Heart left ventricle (tissue), 16 donors: ENCODE measurements at regions not wholly inside any gene's neighbourhood (a gene's known extent, or its start where the extent isn't known, plus 50 kb on each side); places are given as distances from the start of the nearest gene placed in this dataset.

Experiments
- ATAC-seq, 4 donors: fragments of 200-7000 bp; cut with Tn5 transposase; one replicate each; pipeline ENCODE4 v1.9.1; 2020 to 2022; ENCODE audit warnings: moderate library complexity in 4 of 4, mild to moderate bottlenecking in 3 of 4, moderate number of reproducible peaks in 1 of 4
- DNase-seq, 5 donors: peaks; one replicate each; pipeline ENCODE4 v3.0.0-alpha.2; 2020
- H3K27ac ChIP-seq, 12 donors: fragments of 200-600 bp; sonication (generic) in 4 of 12; one replicate each; pipeline versions ENCODE4 v1.5.0 to v1.8.0; 2016 to 2022; ENCODE audit warnings: mild to moderate bottlenecking in 2 of 12
- H3K27me3 ChIP-seq, 9 donors: fragments of 200-600 bp; sonication (generic) in 2 of 9; one replicate each; pipeline versions ENCODE4 v1.5.1 to v1.8.0; 2016 to 2022; ENCODE audit warnings: mild to moderate bottlenecking in 3 of 9
- H3K36me3 ChIP-seq, 9 donors: fragments of 200-600 bp; sonication (generic) in 2 of 9; one replicate each; pipeline versions ENCODE4 v1.5.0 to v1.8.0; 2018 to 2022; ENCODE audit warnings: mild to moderate bottlenecking in 2 of 9
- H3K4me1 ChIP-seq, 12 donors: fragments of 200-600 bp; sonication (generic) in 4 of 12; one replicate each; pipeline versions ENCODE4 v1.5.0 to v1.8.0; 2016 to 2022; ENCODE audit warnings: mild to moderate bottlenecking in 3 of 12
- H3K4me3 ChIP-seq, 12 donors: fragments of 200-600 bp; sonication (generic) in 4 of 12; one replicate each; pipeline versions ENCODE4 v1.5.0 to v1.8.0; 2017 to 2022; ENCODE audit warnings: mild to moderate bottlenecking in 9 of 12, moderate library complexity in 4 of 12
- H3K9me3 ChIP-seq, 12 donors: fragments of 200-600 bp; sonication (generic) in 4 of 12; one replicate each; pipeline versions ENCODE4 v1.5.0 to v1.8.0; 2016 to 2022; ENCODE audit warnings: mild to moderate bottlenecking in 1 of 12
- POLR2A ChIP-seq, 2 donors: fragments of 450-650 bp; IDR thresholded peaks; one replicate each; pipeline ENCODE4 v1.6.1; 2017; ENCODE audit warnings: antibody characterized with exemption in 2 of 2, mild to moderate bottlenecking in 2 of 2, moderate library complexity in 2 of 2
- WGBS, 4 donors: extraction: QIAGEN DNeasy Blood & Tissue Kit in 2 of 4; methylation state at CpG; one replicate each; pipeline versions ENCODE4 v1.1.5 to v1.1.7; 2013 to 2018; 5-methylcytosine and 5-hydroxymethylcytosine counted together
- intact Hi-C, 10 donors: fragments of 100-400 bp; cut with DNase I; formaldehyde crosslinking; loops; one replicate each; pipeline versions ENCODE4 v1.11.1 to v1.14.2; 2022
- TF ChIP-seq, protein P1 (sequence below), 12 donors: fragments of 200-600 bp; sonication (generic) in 4 of 12; IDR thresholded peaks; one replicate each; pipeline versions ENCODE4 v1.5.0 to v1.8.0; 2018 to 2022; ENCODE audit warnings: antibody characterized with exemption in 12 of 12, mild to moderate bottlenecking in 5 of 12
- donor health status: ischemic (EF 13 %, LVEDD 7.1; RV severe dilation, severe dysfunction).
- donor health status: healthy with polysubstance abuse.
- donor health status: DM: no; HTN: yes; CAD: no.
- donor health status: DM: no; HTN: no; CAD: no.
- donor health status: ischemic (EF 25% LVEDD 6.9; RV normal size, moderate dysfunction).
- donor health status: ischemic (EF 25% LVEDD 5.7; RV mildly dilated, moderate dysfunction).
- donor health status: healthy.
- donor health status: DM: yes; HTN: yes; CAD: no.
- donor health status: ischemic (EF 35%, LVEDD 5.7; RV mildly dilated, moderate dysfunction).
- donor health status: nonischemic (EF 11% LVEDD 7.7; RV severe dilation, severe dysfunction).
- donor health status: DM: yes; HTN: yes; CAD: no.
- donor health status: PGD.
- donor health status: ischemic (EF 29% LVEDD 5.4; RV normal size, mild dysfunction).
- donor health status: nonischemic (EF 23%, LVEDD 6.1; RV moderate dilation, normal function).

DNA sequence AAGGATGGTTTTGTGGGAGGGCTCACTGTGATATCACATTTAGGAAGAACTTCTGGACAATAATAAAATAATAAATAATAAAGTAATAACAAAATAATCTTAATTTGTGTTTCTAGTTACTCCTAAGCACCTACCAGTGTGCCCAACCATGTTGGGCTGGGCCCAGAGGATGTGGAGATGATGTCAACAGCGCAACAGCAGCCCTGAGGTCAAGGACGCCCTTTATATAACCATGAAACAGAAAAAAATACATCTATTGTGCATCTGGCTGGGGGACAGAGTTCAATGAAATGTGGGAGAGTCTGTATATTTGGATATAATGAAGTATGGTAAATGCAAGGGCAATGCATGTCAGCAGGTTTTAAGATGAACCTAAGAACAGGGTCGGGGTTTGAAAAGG, 552.8 kb downstream of the VRK1 start:
- no peaks in the 10 kb centered on the region for H3K36me3 ChIP-seq
- no peak for TF ChIP-seq POLR2A (IDR thresholded peaks at IDR 0.05)
- TF ChIP-seq, protein P1, sequence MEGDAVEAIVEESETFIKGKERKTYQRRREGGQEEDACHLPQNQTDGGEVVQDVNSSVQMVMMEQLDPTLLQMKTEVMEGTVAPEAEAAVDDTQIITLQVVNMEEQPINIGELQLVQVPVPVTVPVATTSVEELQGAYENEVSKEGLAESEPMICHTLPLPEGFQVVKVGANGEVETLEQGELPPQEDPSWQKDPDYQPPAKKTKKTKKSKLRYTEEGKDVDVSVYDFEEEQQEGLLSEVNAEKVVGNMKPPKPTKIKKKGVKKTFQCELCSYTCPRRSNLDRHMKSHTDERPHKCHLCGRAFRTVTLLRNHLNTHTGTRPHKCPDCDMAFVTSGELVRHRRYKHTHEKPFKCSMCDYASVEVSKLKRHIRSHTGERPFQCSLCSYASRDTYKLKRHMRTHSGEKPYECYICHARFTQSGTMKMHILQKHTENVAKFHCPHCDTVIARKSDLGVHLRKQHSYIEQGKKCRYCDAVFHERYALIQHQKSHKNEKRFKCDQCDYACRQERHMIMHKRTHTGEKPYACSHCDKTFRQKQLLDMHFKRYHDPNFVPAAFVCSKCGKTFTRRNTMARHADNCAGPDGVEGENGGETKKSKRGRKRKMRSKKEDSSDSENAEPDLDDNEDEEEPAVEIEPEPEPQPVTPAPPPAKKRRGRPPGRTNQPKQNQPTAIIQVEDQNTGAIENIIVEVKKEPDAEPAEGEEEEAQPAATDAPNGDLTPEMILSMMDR (IDR thresholded peaks at IDR 0.05), result no peak
- ATAC-seq, result no peak
- H3K9me3 ChIP-seq, result no peaks in the 10 kb centered on the region
- no peak for DNase-seq
- peaks cover 0 to 5% (median 0%) of the 10 kb centered on the region in 9 donors for H3K27me3 ChIP-seq
- H3K4me3 ChIP-seq, result no peak overlapping the region
- intact Hi-C loops, result loop anchor here in 1 of 10 donors (10.0 kb wide), 1 partner anchor 575 kb away; no protein-coding TSS in a partner anchor
- H3K4me1 ChIP-seq, result no peaks in the 10 kb centered on the region
- WGBS, 4 donors, result 74 to 79% (median 75%) methylated on average over 3 of the region's 3 CpGs
- H3K27ac ChIP-seq, result no peak overlapping the region

DNA sequence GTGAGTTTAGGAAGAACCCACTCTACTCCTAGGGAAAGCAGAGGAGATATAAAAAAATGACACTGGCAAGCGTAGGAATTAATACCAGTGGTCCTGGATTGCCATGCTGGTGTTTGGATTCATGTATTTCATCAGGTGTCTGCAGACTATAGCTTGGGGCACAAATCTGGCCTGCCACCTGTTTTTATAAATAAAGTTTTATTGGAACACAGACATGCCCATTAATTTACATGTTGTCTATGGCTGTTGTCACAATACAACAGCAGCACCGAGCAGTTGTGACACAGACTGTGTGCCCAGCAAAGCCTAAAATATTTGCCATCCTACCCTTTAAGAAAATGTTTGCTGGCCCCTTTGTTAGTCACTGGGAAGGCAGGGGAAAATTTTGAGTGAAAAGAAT, 553.2 kb downstream of the VRK1 start:
- intact Hi-C loops, result no loop called here
- Histone ChIP-seq H3K4me1 (no peaks in the 10 kb centered on the region), H3K27me3 (peaks cover 0 to 5% (median 0%) of the 10 kb centered on the region in 9 donors), H3K9me3 (no peaks in the 10 kb centered on the region), H3K27ac (no peak overlapping the region), H3K36me3 (no peaks in the 10 kb centered on the region), H3K4me3 (no peak overlapping the region)
- WGBS, 4 donors, result 73 to 89% (median 78%) methylated on average over 2 of the region's 2 CpGs
- ATAC-seq, result no peak
- no peak for TF ChIP-seq POLR2A (IDR thresholded peaks at IDR 0.05)
- TF ChIP-seq, protein P1 (IDR thresholded peaks at IDR 0.05), result no peak
- no peak for DNase-seq

DNA sequence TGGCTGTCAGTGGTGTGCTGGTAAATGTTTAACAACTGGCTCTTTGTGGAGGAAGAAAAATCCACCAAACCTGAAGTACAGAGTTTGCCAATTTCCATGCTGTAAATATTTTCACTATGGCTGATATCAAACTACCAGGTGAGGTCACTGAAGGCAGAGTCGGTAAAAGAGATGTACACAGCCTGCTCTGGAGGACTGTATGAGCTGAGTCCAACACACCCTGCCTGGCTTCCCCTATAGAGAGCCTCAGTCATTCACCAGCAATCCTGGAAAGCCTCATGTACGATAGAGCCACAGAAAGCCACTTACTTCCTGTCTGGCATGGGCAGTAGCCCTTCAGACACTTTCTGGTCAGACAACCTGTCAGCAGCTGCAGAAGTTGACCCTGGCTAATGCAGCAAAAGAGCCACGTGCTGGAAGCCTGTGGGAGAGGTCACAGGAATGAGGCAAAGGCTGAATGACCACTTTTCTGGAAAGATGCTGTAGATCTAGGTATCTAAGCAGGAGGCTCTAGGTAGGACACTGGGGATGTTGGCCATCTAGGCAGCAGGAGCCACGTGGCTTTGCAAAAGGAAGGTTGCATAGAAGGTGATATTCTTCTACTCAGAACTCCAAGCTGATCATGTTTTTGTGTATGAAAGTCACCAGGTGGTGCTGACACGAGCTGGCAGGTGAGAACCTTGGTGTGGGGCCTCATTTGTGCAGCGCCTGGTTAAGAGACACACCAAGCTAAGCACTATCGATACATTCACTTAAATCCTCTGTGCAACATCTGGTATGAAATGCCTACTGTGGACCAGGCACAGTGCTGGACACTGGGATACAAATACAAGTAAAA, 553.9 kb downstream of the VRK1 start:
- Histone ChIP-seq H3K9me3 (no peaks in the 10 kb centered on the region), H3K4me3 (no peak overlapping the region), H3K27ac (no peak overlapping the region), H3K36me3 (no peaks in the 10 kb centered on the region), H3K27me3 (peaks cover 0 to under 1% (median 0%) of the 10 kb centered on the region in 9 donors), H3K4me1 (no peaks in the 10 kb centered on the region)
- ATAC-seq (no peak), DNase-seq (no peak)
- 46 to 53% (median 50%) methylated on average over 7 of the region's 7 CpGs for WGBS, 4 donors
- intact Hi-C loops, result no loop called here
- TF ChIP-seq, protein P1 (IDR thresholded peaks at IDR 0.05), result no peak
- TF ChIP-seq POLR2A (IDR thresholded peaks at IDR 0.05), result no peak

DNA sequence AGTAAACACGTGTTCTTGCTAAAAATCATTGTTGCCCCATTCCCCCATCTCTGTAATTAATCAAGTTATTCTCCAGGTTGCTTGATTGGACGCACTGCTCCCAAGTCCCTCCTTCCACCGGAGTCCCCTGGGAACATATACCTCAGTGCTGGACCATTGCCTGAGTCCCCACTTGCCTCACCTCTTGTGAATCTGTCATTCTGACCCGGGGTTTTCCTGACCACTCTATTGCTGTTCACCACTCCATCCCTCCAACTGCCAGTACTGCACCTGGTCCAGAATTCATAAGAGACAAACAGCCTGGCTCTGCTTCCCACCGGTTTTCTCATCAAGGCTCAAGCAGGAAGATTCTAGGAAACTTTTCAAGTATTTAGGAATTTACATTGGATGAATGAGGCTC, 555.9 kb downstream of the VRK1 start:
- Histone ChIP-seq H3K9me3 (no peaks in the 10 kb centered on the region), H3K27me3 (peaks cover 0 to 4% (median 0%) of the 10 kb centered on the region in 9 donors), H3K4me1 (no peaks in the 10 kb centered on the region), H3K27ac (no peak overlapping the region), H3K36me3 (no peaks in the 10 kb centered on the region), H3K4me3 (no peak overlapping the region)
- intact Hi-C loops, result no loop called here
- ATAC-seq (no peak), DNase-seq (no peak)
- 82 to 84% (median 83%) methylated on average over 5 of the region's 5 CpGs for WGBS, 4 donors
- no peak for TF ChIP-seq POLR2A (IDR thresholded peaks at IDR 0.05)
- TF ChIP-seq, protein P1 (IDR thresholded peaks at IDR 0.05), result no peak
